ENCODE measurements at regions not wholly inside any gene's neighbourhood (a gene's known extent, or its start where the extent isn't known, plus 50 kb on each side); places are given as distances from the start of the nearest gene placed in this dataset.

- intact Hi-C loops (cut with DNase I): no loop called here
- peaks cover 0 to 3% (median 0%) of the 10 kb centered on the region in 12 donors for H3K4me1 ChIP-seq
Observed at GRCh38 chr11:121795174-121795573, 320.8 kb downstream of the BLID start.

DNA sequence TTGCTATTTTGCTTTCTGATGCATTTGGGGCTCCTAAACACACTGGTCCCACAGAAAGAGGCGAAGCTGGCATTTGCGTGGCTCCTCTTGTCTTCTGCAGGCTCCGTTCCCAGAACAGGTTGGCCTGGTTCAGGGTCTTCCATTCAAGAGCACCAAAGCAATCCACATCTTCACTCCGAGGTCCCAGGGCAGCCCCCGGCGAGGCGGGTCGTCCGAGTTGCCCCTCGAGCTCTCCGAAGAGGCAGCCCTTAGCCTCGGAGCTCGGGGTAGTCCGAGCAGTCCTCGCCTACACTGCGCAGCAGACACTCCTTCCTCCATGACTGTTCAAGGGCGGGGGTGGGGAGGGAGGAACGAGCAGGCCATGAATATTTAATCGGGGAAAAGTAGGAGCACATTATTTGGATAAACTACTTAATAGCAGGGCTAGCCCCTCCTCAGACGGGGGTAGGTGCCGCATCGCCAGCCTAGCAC, 321.3 kb downstream of the BLID start:
- no peak for DNase-seq
- H3K27me3 ChIP-seq: no peaks in the 10 kb centered on the region
- peaks cover 0 to 10% (median 2%) of the 10 kb centered on the region in 12 donors for H3K9me3 ChIP-seq
- WGBS, 4 donors: 90 to 98% (median 96%) methylated on average over 22 of the region's 22 CpGs
- H3K4me3 ChIP-seq: no peak overlapping the region
- no peaks in the 10 kb centered on the region for H3K4me1 ChIP-seq
- no peak for TF ChIP-seq CTCF (IDR thresholded peaks at IDR 0.05)
- TF ChIP-seq POLR2A (IDR thresholded peaks at IDR 0.05): no peak
- intact Hi-C loops (cut with DNase I): no loop called here
- H3K36me3 ChIP-seq: no peaks in the 10 kb centered on the region
- no peak overlapping the region for H3K27ac ChIP-seq
- ATAC-seq: no peak

More at GRCh38 chr11:121795174-121795573, 320.8 kb downstream of the BLID start:
- DNase-seq: no peak
- ATAC-seq: no peak
- TF ChIP-seq CTCF (IDR thresholded peaks at IDR 0.05): no peak
- no peak for TF ChIP-seq POLR2A (IDR thresholded peaks at IDR 0.05)
- Histone ChIP-seq H3K27ac (no peak overlapping the region), H3K4me3 (no peak overlapping the region), H3K27me3 (no peaks in the 10 kb centered on the region), H3K36me3 (no peaks in the 10 kb centered on the region), H3K9me3 (peaks cover 0 to 12% (median 3%) of the 10 kb centered on the region in 12 donors)
- WGBS, 4 donors: 89 to 95% (median 91%) methylated on average over 7 of the region's 7 CpGs

- ATAC-seq: no peak
- DNase-seq: no peak
- WGBS, 4 donors: 89 to 95% (median 93%) methylated on average over 6 of the region's 6 CpGs
- H3K27ac ChIP-seq: no peak overlapping the region
- H3K27me3 ChIP-seq: no peaks in the 10 kb centered on the region
- TF ChIP-seq POLR2A (IDR thresholded peaks at IDR 0.05) (no peak), CTCF (IDR thresholded peaks at IDR 0.05) (no peak)
- intact Hi-C loops (cut with DNase I): no loop called here
- no peak overlapping the region for H3K4me3 ChIP-seq
- no peaks in the 10 kb centered on the region for H3K4me1 ChIP-seq
- peaks cover 0 to 2% (median 0%) of the 10 kb centered on the region in 12 donors for H3K9me3 ChIP-seq
- H3K36me3 ChIP-seq: no peaks in the 10 kb centered on the region
Observed at GRCh38 chr11:121793916-121794315, 322.1 kb downstream of the BLID start.

- no peak overlapping the region for H3K27ac ChIP-seq
- H3K9me3 ChIP-seq: no peaks in the 10 kb centered on the region
- no peak overlapping the region for H3K4me3 ChIP-seq
- no peaks in the 10 kb centered on the region for H3K27me3 ChIP-seq
- no peak for ATAC-seq
- DNase-seq: no peak
- TF ChIP-seq POLR2A (IDR thresholded peaks at IDR 0.05): no peak
- TF ChIP-seq CTCF (IDR thresholded peaks at IDR 0.05): no peak
- H3K4me1 ChIP-seq: no peaks in the 10 kb centered on the region
- WGBS, 4 donors: 28 to 44% (median 42%) methylated on average over 4 of the region's 4 CpGs
- intact Hi-C loops (cut with DNase I): no loop called here
- H3K36me3 ChIP-seq: no peaks in the 10 kb centered on the region
Observed at GRCh38 chr11:121793291-121793690, 322.7 kb downstream of the BLID start.
